CD4-positive, alpha-beta T cell treated with Interleukin-17A for 1 hour (primary cell): ENCODE measurements at regions not wholly inside any gene's neighbourhood (a gene's known extent, or its start where the extent isn't known, plus 50 kb on each side); places are given as distances from the start of the nearest gene placed in this dataset.
A peak's percentile ranks its signal among the peaks of the same experiment; 100 is the strongest.
"Not testable (repeated sequence)": the region's sequence is repeated elsewhere in the genome, so short reads cannot be mapped to it uniquely, and the experiment has no call there.

Experiments used
- DNase-seq: peaks from one replicate; pipeline ENCODE4 v3.0.0-alpha.2; 2020

DNA sequence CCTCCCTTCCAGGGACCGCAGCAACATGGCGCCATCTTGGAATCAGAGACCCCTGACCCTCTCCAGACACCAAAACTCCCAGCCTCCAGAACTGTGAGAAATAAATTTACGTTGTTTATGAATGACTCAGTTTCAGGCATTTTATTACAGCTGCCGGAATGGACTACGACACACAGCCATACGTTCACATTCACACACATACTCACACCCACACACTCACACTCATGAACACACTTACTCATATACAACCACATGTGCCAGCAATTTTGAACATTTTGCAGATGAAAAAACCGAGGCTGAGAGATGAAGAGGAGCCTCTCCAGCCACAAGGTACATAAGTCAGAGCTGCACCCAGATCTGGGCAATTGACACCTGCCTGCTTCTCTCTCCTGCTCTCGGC is 151.0 kb upstream of the RAB4A start:
- no peak for DNase-seq

DNA sequence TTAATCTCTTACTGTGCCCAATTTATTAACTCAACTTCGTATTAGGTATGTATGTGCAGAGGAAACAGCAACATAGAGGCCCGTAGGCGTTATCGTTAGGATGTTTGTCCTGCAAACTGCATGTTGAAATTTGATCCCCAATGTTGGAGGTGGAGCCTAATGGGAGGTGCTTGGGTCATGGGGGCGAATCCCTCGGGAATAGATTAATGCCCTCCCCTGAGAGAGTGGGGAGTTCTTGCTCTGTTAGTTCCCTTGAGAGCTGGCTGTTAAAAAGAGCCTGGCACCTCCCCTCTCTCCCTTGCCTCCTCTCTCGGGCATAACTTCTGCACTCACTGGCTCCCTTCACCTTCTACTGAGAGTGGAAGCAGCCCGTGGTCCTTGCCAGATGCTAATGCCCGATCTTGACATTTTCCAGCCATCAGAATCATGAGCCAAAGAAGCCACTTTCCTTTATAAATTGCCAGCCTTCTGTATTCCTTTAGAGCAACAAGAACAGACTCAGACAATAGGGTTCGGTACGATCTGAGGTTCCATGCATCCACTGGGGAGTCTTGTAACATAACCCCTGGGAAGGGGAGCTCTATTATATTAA is 149.0 kb upstream of the RAB4A start:
- no peak for DNase-seq

DNA sequence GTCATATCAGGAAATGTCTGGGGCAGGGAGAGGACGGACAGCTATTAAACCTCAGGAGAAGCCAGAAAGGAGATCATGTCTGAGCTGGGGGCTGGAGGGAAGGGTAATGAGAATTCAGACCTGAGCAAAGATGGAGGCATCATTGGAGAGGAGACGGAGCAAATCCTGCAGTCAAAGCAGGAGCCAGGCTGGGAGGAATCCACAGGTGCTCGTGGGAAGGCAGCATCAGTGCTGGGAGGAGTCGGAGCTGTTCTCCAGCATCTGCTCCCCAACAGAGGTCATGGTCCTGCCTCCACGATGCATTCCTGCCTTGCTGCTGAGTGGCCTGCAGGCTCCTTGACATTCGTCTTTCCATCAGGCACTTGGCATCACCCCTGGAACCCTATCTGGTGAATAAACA is 148.3 kb upstream of the RAB4A start:
- DNase-seq: no peak

DNA sequence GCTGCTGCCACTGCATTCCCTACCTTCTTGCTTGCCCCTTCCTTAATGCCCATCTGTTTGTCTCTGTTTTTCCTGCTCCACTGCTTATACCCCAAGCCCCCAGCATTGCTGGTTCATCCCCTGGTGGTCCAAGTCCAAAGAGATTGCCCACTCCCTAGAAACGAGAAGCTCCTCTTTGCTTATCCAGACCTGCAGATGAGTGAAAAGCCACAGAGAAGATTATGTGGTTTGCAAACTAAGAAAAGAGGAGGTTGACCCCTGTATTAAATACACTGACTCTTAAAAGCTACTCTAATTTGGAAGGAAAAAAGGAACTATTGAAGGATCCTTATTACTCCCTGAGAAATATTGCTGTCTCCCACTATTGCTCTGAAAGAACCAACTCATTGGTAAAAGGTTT is 146.8 kb upstream of the RAB4A start:
- no peak for DNase-seq

DNA sequence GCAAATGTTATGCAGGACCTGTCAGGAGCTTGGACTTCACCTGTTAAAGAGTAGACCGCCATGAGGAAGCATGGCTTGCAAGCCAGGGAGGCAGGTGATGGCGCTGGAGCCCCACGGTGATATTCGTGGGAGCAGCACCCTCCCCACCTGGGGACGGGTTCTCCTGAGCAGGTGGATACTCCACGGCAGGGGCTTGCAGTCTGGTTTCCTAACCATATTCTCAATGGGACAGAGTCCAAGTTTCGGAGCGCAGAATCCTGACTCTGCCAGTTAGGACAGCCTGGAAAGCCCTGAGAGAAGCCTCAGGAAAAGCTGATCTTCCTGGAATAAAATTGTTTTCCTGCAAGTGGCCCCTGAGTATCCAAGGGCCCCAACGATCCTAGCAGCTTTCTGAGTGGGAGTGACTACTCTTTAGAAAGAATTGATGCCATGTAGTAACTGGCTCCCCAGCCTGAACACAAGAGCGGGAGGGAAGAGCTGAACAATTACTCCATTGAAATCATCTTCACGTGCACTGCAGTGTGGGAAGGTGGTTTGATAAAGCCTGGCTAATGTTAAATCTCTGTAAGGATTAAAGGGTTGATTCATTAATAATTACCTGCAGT is 146.3 kb upstream of the RAB4A start:
- no peak for DNase-seq

DNA sequence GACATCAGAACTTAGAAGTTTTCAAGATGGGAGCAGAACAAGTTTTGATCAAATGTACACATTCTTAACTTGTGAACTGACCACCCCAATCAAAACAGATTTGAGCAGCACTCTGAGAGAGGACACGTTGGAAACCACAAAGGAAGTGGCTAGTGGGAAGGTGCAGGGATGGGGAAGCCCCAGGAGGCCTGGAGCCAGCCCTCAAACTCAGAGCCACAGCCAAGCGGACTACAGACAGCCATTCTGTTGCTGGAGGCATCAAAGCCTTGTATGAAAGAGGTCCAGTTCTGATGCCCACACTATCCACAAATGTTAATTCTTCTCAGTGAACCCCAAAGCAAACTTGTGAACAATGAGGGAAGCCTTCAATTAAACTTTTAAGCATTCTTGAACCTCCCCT is 143.6 kb upstream of the RAB4A start:
- peak; percentile 33 for DNase-seq

DNA sequence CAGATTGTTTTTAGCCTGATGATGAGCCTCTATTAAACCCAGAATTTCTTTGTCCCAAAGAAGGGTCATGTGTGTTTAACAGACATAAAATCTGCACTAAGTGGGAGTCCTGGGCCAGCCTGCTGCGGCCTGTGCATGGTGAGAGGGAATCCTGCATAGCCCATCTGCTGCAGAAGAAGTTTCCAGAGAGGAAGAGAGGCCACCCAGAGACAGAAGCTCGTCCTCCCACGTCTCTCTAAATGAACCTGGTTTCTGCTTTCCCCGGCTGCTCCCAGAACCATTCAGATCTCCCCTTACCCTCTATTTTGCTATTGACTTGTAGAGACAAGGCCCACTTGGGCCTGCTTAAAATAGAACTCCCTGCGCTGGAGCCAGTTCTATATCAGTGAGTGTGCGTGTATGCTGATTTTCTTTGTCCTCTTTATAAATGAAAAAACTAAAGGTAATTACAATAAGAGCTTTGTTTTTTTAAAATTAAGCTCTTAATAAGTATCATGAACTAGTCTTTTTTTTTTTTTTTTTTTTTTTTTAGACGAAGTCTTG is 142.8 kb upstream of the RAB4A start:
- no peak for DNase-seq

DNA sequence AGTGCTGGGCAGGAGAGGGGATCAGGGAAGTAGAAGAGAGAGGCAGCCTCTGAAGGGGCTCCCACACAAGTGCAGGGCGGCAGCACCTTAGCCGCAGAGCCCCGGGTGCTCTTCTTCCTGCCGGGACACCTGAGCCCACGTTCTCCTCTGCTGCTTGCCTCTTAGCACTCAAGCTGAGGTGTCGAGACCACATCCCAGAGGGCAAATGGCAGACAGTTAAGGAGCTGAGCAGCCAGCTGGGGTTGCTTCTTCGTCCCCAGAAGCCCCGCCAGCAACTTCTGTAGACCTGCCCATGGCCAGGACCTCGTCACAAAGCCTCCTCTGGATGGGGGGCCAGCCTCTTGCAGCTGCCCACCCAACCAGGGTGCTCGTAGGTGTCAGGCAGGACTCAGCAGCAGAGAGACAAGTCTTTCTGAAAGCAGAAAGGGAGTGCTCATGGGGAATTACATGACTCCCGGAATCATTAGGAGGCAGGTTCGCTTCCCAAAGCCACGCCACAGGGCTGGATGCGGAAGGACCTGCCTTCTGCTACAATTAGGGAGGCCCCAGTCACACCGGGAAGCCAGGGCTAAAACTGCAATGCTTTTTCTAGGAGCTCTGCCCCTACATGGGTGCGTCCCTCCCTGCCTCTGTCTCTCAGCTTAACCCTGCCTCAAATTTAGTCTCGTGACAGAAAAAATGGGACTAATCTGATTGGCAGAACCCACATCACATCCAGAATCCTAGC is 141.4 kb upstream of the RAB4A start:
- DNase-seq: peak; percentile 37

DNA sequence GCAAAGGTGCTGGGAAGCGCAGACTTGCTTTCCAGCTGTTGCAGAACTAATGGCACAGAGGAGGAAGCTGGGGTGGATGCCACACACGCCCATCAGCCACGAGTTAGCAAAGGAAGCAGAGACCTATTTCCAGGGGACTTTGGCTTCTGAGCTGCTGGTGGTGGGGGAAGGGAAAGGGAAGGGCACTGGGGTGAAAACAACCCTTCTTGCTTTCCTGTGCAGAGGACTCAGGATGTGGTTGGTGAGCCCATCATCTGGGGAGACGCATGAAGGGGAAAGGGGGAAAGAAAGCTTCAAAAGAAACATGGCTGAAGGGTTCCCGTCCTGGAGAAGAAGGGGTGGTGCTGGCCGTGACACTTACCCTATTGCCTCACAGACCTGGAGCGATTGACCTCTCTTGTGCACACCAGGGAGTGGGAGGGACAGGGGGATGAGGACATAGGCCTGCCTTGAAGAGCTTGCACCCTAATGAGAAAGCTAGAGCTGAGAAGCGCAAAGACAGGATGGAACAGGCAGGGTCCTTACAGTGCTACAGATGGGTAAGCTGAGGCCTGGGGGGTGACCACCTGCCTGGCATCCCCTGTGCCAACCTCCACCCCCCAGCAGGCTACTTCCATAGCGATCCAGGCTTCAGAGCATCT is 140.8 kb upstream of the RAB4A start:
- peak; percentile 36 for DNase-seq

DNA sequence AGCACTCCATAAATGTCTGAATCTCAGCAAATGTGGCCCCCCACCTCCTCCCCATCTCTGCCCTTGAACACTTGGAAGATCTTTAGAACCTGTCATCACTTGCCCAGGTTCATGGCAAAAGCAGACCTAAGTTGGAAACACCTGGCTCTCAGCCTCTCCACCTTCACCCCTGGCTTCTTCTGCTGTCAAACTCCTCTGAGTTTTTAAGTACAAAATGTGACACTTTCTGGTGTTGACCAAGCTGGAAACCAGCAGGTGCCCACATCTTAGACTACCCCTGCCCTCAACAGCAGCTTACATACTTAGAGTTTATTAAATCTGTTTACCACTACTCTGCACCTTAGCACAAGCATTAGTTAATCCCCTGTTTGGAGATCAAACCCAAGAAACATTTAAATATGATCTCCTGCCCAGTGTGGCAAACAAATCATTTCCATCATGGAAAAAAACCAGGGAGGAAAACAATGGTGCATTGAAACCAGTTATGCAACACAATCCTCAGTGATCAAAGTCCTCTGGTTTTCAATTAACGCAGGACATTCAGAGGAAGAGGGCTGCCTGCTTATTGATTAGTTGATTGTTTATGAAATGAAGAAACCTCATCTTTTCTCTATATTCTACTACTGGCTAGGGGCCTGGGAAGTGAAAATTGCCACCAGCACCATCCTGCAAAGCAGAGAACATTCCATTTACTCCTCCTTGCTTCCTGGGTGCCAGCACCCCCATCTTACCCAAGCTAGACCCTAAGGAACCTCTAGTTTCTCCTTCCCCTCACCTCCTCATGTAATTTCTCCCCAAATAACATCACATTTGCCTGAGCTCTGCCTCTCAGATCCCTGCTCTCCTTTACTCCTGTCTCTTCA is 139.4 kb upstream of the RAB4A start:
- no peak for DNase-seq

DNA sequence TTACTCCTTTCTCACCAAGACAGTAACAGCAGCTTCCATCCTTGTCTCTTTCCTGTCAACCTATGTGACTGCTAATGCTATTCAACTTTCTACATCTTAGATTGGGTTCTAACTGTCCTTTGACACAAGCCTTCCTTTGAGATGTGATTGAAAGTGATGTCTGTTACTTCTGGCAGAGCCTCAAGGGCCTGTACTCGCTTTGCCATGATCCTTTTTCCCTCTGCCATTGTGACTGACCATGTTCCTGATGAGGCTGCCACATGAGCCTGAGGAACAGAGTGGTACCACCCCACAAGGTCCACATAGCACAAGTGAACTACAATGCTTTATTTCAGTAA is 138.8 kb upstream of the RAB4A start:
- no peak for DNase-seq

DNA sequence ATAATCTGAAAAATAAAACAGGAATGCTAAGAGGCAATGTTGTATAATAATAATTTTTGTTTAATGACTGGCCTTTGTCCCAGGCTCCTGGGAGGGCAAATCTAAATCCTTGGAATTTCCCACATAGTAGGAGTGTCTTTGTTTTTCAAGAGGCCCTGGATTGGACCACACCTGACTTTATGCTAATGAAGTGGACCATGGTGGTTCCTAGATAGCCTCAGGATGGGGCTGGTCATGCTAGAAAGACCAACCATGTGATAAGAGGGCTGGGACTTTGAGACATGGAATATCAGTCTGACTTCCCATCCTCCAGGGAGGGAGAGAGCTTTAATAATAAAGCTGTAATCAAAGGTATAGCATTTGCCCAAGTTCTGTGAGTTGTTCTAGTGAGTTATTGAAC is 138.2 kb upstream of the RAB4A start:
- DNase-seq: no peak

DNA sequence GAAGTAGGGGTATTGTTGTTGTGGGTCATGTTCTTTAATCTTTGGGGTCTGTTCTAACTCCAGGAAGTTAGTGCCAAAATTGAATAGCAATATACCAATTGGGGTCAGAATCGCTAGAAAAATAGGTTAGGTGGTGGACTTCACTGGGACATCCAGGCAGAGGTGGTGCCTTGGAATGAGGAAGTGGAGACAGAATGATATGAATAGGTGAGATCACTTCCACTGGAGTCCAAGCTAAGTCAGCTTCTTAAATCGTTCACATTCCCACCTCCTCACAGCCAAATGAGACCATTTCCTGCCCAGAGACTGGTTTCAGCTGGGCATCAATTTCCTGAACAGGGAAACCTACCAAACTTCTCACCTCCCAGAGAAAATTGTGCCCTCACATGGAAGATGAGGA is 137.8 kb upstream of the RAB4A start:
- no peak for DNase-seq

DNA sequence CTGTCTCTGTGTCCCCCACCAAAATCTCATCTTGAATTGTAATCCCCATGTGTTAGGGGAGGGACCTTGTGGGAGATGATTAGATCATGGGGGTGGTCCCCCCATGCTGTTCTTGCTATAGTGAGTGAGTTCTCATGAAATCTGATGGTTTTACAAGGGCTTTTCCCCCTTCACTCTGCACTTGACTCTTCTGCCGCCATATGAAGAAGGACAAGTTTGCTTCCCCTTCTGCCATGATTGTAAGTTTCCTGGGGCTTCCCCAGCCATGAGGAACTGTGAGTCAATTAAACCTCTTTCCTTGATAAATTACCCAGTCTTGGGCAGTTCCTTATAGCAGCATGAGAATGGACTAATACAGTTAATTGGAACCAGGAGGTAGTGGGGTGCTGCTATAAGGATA is 137.1 kb upstream of the RAB4A start:
- no peak for DNase-seq

DNA sequence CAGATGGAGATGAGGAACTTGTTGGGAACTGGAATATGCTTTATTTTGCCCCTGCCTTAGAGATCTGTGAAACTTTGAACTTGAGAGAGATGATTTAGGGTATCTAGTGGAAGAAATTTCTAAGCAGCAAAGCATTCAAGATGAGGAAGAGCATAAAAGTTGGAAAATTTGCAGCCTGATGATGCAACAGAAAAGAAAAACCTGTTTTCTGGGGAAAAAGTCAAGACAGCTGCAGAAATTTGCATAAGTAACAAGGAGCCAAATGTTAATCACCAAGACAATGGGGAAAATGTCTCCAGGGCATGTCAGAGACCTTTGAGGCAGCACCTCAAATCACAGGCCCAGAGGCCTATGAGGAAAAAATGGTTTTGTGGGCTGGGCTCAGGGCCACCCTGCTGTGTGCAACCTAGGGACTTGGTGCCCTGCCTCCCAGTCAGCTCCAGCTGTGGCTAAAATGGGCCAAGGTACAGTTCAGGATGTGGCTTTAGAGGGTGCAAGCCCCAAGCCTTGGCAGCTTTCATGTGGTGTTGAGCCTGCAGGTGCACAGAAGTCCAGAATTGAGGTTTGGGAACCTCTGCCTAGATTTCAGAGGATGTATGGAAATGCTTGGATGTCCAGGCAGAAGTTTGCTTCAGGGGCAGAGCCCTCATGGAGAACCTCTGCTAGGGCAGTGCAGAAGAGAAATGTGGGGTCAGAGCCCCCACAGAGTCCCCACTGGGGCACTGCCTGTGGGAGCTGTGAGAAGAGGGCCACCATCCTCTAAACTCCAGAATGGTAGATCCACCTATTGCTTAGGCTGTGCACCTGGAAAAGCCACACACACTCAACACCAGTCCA is 136.3 kb upstream of the RAB4A start:
- DNase-seq: not testable (repeated sequence)

DNA sequence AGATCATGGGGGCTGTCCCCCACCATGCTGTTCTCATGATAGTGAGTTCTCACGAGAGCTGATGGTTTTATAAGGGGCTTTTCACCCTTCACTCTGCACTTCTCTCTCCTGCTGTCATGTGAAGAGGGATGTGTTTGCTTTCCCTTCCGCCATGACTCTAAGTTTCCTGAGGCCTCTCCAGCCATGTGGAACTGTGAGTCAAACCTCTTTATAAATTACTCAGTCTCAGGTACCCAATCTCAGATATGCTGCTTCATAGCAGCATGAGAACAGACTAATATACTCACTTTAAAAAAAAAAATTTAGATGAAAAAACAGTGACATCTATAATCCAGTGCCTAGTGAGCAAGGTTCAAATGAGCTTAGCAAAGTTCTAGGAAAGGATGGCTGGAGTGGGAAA is 135.1 kb upstream of the RAB4A start:
- no peak for DNase-seq

DNA sequence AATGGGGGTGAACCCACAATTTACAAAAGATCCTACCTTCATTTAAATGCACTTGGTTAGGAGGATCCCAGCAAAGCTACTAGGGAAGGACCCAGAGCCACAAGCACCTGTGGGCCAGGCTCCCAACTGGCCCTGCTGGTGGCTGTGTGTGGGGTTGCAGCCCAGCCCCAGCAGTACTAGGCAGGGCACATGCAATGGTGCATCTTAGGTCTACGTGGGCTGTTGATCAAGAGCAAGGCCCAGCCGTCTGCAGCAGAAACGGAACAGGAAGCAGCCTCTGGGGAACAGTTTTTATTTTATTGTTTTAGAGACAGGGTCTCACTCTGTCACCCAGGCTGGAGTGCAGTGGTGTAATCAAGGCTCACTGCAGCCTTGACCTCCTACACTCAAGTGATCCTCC is 134.1 kb upstream of the RAB4A start:
- no peak for DNase-seq

DNA sequence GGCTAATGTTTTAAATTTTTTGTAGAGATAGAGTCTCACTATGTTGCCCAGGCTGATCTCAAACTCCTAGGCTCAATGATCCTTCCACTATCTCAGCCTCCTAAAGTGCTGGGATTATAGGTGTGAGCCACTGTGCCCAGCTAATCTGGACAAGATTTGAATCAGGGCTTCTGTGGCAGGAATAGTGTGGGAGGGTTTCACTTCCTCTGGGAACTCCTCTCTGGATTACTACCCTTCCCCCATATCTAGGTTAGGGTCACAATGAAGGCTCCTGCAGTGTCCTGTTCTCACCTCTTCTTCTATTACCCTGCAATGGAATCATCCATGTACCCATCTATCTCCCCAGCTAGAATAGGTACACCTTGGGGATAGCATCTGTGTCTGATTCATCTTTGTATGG is 133.6 kb upstream of the RAB4A start:
- DNase-seq: no peak

DNA sequence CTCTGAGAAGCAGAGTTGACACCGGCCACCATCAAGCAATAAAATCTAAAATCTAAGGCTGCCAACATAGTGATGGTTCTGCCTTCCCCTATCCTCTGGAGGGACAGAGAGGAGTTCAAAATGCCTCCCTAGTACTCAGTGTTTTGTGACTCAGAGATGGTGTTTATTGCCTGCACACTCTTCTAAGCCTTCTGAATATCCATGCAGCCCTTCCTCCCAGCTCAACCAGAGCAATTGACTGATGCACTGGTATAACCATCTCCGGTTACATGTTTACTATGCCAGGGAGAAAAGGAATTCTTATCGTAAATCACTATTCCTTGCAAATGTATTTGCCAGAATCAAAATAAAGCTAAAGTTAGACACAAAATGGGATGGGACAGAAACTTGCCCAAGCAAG is 132.9 kb upstream of the RAB4A start:
- no peak for DNase-seq

DNA sequence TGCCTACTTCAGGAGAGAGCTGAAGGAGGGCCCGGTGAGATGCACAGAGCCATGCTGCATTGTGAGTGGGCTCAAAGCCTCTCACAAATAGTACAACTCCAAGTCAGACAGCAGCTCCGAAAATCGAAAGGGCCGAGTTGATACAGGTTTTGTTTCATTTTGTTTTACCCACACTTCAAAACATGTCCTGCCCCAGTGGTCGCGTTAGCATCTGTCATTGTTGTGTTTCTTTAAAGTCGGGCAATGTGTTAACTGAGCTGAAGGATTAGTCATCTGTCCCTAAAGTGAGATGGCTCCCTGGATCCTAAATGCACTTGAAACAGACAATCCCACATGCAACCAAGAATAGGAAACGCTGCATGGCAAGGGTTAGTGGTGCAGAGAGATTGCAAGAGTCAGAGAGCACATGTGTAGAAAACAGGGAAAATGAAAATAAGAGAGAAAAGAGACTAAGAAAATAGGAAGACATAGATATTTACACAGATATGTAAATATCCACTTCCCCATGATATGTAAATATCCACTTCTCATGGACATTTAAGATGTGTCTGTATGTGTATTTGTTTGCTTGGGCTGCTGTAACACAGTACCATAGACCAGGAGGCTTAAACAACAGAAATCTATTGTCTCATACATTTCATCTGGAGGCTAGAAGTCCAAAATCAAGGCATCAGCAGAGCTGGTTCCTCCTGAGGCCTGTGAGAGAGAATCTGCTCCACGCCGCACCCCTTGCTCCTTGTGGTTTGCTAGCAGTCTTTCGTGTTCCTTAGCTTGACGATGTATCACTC is 131.4 kb upstream of the RAB4A start:
- DNase-seq: no peak

DNA sequence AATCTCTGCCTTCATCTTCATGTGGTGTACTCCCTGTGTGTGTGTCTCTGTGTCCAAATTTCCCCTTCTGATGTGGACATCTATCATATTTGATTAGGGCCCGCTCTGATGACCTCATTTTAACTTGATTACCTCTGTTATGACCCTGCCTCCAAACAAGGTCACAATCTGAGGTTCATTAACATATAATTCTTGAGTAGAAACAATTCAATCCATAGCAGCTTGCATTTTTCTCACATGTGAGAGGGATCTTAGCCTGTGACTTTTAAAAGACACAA is 130.9 kb upstream of the RAB4A start:
- no peak for DNase-seq

DNA sequence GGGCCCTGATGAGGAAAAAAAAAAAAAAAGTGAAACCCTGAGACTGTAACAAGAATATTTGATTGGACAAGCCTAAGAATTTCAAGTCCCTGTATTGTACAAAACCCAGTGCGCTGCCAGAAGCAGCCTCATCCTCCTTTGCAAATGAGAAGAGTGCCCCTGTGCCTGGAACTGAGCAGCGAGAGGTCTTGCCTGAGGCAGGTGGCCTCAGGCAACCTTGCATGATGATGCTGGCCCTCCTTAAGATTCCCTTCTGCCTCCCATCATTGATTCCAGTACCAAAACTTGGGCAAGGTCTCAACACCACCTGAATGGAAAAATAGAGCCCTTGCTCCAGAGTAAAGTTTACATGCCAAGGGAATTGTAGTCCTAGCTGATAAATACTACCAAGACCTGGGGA is 129.6 kb upstream of the RAB4A start:
- DNase-seq: no peak
